Activated CD8-positive, alpha-beta memory T cell treated with anti-CD3 and anti-CD28 coated beads, Interleukin-2, amount 50 U/mL, for 48 hours (primary cell): ENCODE measurements at regions not wholly inside any gene's neighbourhood (a gene's known extent, or its start where the extent isn't known, plus 50 kb on each side); places are given as distances from the start of the nearest gene placed in this dataset.
"Not testable (repeated sequence)": the region's sequence is repeated elsewhere in the genome, so short reads cannot be mapped to it uniquely, and the experiment has no call there.

ENCODE experiments used
- DNase-seq: peaks from one replicate; pipeline ENCODE4 v3.0.0-alpha.2; 2020

GRCh38 chr16:29355339-29356059 is 51.0 kb downstream of the NPIPB11 start:
- DNase-seq: not testable (repeated sequence)

GRCh38 chr16:29354449-29354848 is 52.1 kb downstream of the NPIPB11 start:
- not testable (repeated sequence) for DNase-seq

GRCh38 chr16:29352617-29352999 is 53.9 kb downstream of the NPIPB11 start:
- not testable (repeated sequence) for DNase-seq

- not testable (repeated sequence) for DNase-seq
Observed at GRCh38 chr16:29351970-29352616, 54.4 kb downstream of the NPIPB11 start.

- DNase-seq: not testable (repeated sequence)
Observed at GRCh38 chr16:29351271-29351969, 55.1 kb downstream of the NPIPB11 start.

GRCh38 chr16:29349966-29350365 is 56.5 kb downstream of the NPIPB11 start:
- not testable (repeated sequence) for DNase-seq

GRCh38 chr16:29348748-29349147 is 57.8 kb downstream of the NPIPB11 start:
- not testable (repeated sequence) for DNase-seq

GRCh38 chr16:29348123-29348690 is 58.3 kb downstream of the NPIPB11 start:
- not testable (repeated sequence) for DNase-seq

GRCh38 chr16:29346796-29347580 is 59.5 kb downstream of the NPIPB11 start:
- DNase-seq: not testable (repeated sequence)

- not testable (repeated sequence) for DNase-seq
Observed at GRCh38 chr16:29346203-29346602, 60.3 kb downstream of the NPIPB11 start.

- not testable (repeated sequence) for DNase-seq
Observed at GRCh38 chr16:29342937-29343336, 63.6 kb downstream of the NPIPB11 start.

- DNase-seq: not testable (repeated sequence)
Observed at GRCh38 chr16:29340779-29341438, 65.6 kb downstream of the NPIPB11 start.

GRCh38 chr16:29340235-29340634 is 66.3 kb downstream of the NPIPB11 start:
- DNase-seq: not testable (repeated sequence)

- not testable (repeated sequence) for DNase-seq
Observed at GRCh38 chr16:29338821-29339700, 67.5 kb downstream of the NPIPB11 start.

- not testable (repeated sequence) for DNase-seq
Observed at GRCh38 chr16:29337385-29337901, 69.1 kb downstream of the NPIPB11 start.

GRCh38 chr16:29335549-29335846 is 71.0 kb downstream of the NPIPB11 start:
- DNase-seq: not testable (repeated sequence)

GRCh38 chr16:29334776-29335548 is 71.5 kb downstream of the NPIPB11 start:
- not testable (repeated sequence) for DNase-seq

- DNase-seq: not testable (repeated sequence)
Observed at GRCh38 chr16:29333492-29334097, 72.9 kb downstream of the NPIPB11 start.

GRCh38 chr16:29330623-29331022 is 75.9 kb downstream of the NPIPB11 start:
- not testable (repeated sequence) for DNase-seq
